ENCODE measurements at regions not wholly inside any gene's neighbourhood (a gene's known extent, or its start where the extent isn't known, plus 50 kb on each side); places are given as distances from the start of the nearest gene placed in this dataset.
"Not testable (repeated sequence)": the region's sequence is repeated elsewhere in the genome, so short reads cannot be mapped to it uniquely, and the experiment has no call there.

DNA sequence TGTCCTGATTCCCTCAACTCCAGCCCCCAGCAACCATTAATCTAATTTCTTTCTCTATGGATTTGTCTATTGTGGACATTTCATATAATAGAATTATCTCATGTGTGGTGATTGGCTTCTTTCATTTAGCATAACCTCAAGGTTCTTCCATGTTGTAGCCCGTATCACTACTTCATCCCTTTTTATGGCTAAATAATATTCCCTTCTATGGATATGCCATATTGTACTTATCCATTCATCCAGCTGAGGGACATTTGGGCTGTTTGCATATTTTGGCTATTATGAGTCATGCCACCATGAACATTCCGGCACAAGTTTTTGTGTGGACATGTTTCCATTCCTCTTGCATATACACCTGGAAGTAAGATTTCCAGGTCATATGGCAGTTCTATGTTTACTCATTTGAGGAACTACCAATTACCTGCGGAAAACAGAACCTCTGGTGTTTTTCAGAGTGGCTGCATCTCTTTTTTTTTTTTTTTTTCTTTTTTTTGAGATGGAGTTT is 108.7 kb upstream of the MAP1LC3B2 start:
- Histone ChIP-seq H2BK120ac (ENCODE audit: low read depth, low read length, poor library complexity, severe bottlenecking) (no peak overlapping the region), H2BK5ac (ENCODE audit: insufficient read length, low read length) (no peak overlapping the region), H2BK15ac (ENCODE audit: low read depth, low read length) (no peak overlapping the region), H4K5ac (ENCODE audit: insufficient read length, low read depth, low read length) (no peak overlapping the region), H3K9ac (ENCODE audit: extremely low read depth, insufficient read length, low read length) (no peak overlapping the region), H3K27ac (ENCODE audit: insufficient read length, low read depth, low read length) (no peak overlapping the region), H3K23ac (ENCODE audit: insufficient read length, low read depth, low read length) (no peak overlapping the region), H3K27me3 (ENCODE audit: insufficient read depth, low read length) (no peaks in the 10 kb centered on the region), H2AK5ac (ENCODE audit: insufficient read length, low read length) (no peak overlapping the region), H2BK12ac (ENCODE audit: insufficient read length, low read depth, low read length) (no peak overlapping the region), H3K18ac (ENCODE audit: insufficient read length, low read depth, low read length) (no peak overlapping the region), H3K9me3 (ENCODE audit: control insufficient read depth, low read depth, low read length) (no peaks in the 10 kb centered on the region), H3T11ph (ENCODE audit: low read length) (no peak overlapping the region), H3K79me2 (ENCODE audit: insufficient read depth, low read length) (no peaks in the 10 kb centered on the region), H2AFZ (ENCODE audit: low read length) (no peak overlapping the region), H4K91ac (ENCODE audit: insufficient read length, low read depth, low read length) (no peak overlapping the region), H3K4me2 (ENCODE audit: insufficient read depth, insufficient read length, low read length) (no peak overlapping the region), H3K56ac (ENCODE audit: insufficient read length, low read depth, low read length) (no peak overlapping the region), H3K14ac (ENCODE audit: insufficient read depth, low read length) (no peak overlapping the region), H2BK20ac (ENCODE audit: low read depth, low read length, poor library complexity, severe bottlenecking) (no peak overlapping the region), H3K23me2 (ENCODE audit: insufficient read length, low read depth, low read length, poor library complexity, severe bottlenecking) (no peaks in the 10 kb centered on the region), H4K20me1 (ENCODE audit: control insufficient read depth, insufficient read depth, insufficient read length) (no peaks in the 10 kb centered on the region), H3K79me1 (ENCODE audit: insufficient read depth, low read depth, low read length, poor library complexity, severe bottlenecking) (no peaks in the 10 kb centered on the region), H3K4me1 (ENCODE audit: insufficient read depth, low read length) (no peaks in the 10 kb centered on the region), H4K8ac (replicated peaks; ENCODE audit: insufficient read length, low read depth, low read length) (no peak overlapping the region), H3K4ac (ENCODE audit: low read depth, low read length) (no peak overlapping the region)
- no CpG with 5 or more reads among the region's 3 CpGs for WGBS (ENCODE audit: extremely low coverage, insufficient read length, low lambda C conversion rate)
- H3K9me3 Mint-ChIP-seq: no peaks in the 10 kb centered on the region
- DNase-seq: no peak
- H3K4me3 Mint-ChIP-seq: no peak overlapping the region
- no peaks in the 10 kb centered on the region; the same call in 1 of the 2 replicates for H3K27me3 Mint-ChIP-seq (ENCODE audit: low read depth)
- no peaks in the 10 kb centered on the region for H3K36me3 Mint-ChIP-seq (ENCODE audit: insufficient read depth in 1 of 3, low read depth in 3 of 3)
- H3K4me1 Mint-ChIP-seq: peaks cover 12% of the 10 kb centered on the region in 2 experiments
- TF ChIP-seq, protein P1, sequence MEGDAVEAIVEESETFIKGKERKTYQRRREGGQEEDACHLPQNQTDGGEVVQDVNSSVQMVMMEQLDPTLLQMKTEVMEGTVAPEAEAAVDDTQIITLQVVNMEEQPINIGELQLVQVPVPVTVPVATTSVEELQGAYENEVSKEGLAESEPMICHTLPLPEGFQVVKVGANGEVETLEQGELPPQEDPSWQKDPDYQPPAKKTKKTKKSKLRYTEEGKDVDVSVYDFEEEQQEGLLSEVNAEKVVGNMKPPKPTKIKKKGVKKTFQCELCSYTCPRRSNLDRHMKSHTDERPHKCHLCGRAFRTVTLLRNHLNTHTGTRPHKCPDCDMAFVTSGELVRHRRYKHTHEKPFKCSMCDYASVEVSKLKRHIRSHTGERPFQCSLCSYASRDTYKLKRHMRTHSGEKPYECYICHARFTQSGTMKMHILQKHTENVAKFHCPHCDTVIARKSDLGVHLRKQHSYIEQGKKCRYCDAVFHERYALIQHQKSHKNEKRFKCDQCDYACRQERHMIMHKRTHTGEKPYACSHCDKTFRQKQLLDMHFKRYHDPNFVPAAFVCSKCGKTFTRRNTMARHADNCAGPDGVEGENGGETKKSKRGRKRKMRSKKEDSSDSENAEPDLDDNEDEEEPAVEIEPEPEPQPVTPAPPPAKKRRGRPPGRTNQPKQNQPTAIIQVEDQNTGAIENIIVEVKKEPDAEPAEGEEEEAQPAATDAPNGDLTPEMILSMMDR (conservative IDR thresholded peaks at IDR 0.05): no peak
- H3K27ac Mint-ChIP-seq: no peak overlapping the region

DNA sequence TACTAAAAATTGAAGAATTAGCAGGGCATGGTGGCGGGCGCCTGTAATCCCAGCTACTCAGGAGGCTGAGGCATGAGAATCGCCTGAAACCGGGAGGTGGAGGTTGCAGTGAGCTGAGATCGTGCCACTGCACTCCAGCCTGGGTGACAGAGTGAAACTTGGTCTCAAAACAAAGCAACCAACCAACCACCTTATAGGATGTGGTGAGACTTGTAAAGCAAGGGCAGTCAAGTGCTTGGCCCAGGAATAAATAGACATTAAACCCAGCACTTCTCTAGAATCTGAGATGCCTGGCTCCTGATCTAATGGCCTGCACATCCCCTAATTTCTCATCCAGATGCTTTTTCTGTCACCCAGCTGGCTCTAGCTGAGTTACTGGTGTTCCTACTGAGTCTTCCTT is 106.2 kb upstream of the MAP1LC3B2 start:
- not testable (repeated sequence) for H2AK5ac ChIP-seq (ENCODE audit: insufficient read length, low read length); H2BK12ac ChIP-seq (ENCODE audit: insufficient read length, low read depth, low read length); H3K79me2 ChIP-seq (ENCODE audit: insufficient read depth, low read length); H2AFZ ChIP-seq (ENCODE audit: low read length); DNase-seq; H3K23ac ChIP-seq (ENCODE audit: insufficient read length, low read depth, low read length); H3K9me3 ChIP-seq (ENCODE audit: control insufficient read depth, low read depth, low read length); H3K27me3 ChIP-seq (ENCODE audit: insufficient read depth, low read length); H3K14ac ChIP-seq (ENCODE audit: insufficient read depth, low read length); H4K8ac ChIP-seq (replicated peaks; ENCODE audit: insufficient read length, low read depth, low read length); H3K4me3 Mint-ChIP-seq; H2BK120ac ChIP-seq (ENCODE audit: low read depth, low read length, poor library complexity, severe bottlenecking); H4K91ac ChIP-seq (ENCODE audit: insufficient read length, low read depth, low read length); H3K36me3 Mint-ChIP-seq (ENCODE audit: insufficient read depth in 1 of 3, low read depth in 3 of 3); H3T11ph ChIP-seq (ENCODE audit: low read length); H3K4me1 ChIP-seq (ENCODE audit: insufficient read depth, low read length); H4K20me1 ChIP-seq (ENCODE audit: control insufficient read depth, insufficient read depth, insufficient read length); H3K27ac Mint-ChIP-seq; H3K56ac ChIP-seq (ENCODE audit: insufficient read length, low read depth, low read length); H3K27me3 Mint-ChIP-seq (ENCODE audit: low read depth); H4K5ac ChIP-seq (ENCODE audit: insufficient read length, low read depth, low read length); H3K79me1 ChIP-seq (ENCODE audit: insufficient read depth, low read depth, low read length, poor library complexity, severe bottlenecking); H2BK20ac ChIP-seq (ENCODE audit: low read depth, low read length, poor library complexity, severe bottlenecking); H3K9ac ChIP-seq (ENCODE audit: extremely low read depth, insufficient read length, low read length); H2BK5ac ChIP-seq (ENCODE audit: insufficient read length, low read length); H3K9me3 Mint-ChIP-seq; H3K4me2 ChIP-seq (ENCODE audit: insufficient read depth, insufficient read length, low read length); H3K18ac ChIP-seq (ENCODE audit: insufficient read length, low read depth, low read length); H3K27ac ChIP-seq (ENCODE audit: insufficient read length, low read depth, low read length); H2BK15ac ChIP-seq (ENCODE audit: low read depth, low read length); H3K23me2 ChIP-seq (ENCODE audit: insufficient read length, low read depth, low read length, poor library complexity, severe bottlenecking); H3K4ac ChIP-seq (ENCODE audit: low read depth, low read length)
- no CpG with 5 or more reads among the region's 5 CpGs for WGBS (ENCODE audit: extremely low coverage, insufficient read length, low lambda C conversion rate)
- H3K4me1 Mint-ChIP-seq: peaks cover 17 to 27% of the 10 kb centered on the region in 2 experiments
